HG02759 (cell line): ENCODE measurements at regions not wholly inside any gene's neighbourhood (a gene's known extent, or its start where the extent isn't known, plus 50 kb on each side); places are given as distances from the start of the nearest gene placed in this dataset.

ENCODE experiments used
- ATAC-seq: cut with Tn5 transposase; IDR thresholded peaks from one replicate; pipeline ENCODE4 v1.9.1; 2021; ENCODE audit warnings: mild to moderate bottlenecking, moderate library complexity; ENCODE audit not compliant: unreplicated experiment

- ATAC-seq: no peak
Observed at GRCh38 chr14:36465178-36465577, 54.9 kb downstream of the NKX2-1 start.

GRCh38 chr14:36462890-36463289 is 57.1 kb downstream of the NKX2-1 start:
- ATAC-seq: no peak

GRCh38 chr14:36455241-36455627 is 64.8 kb downstream of the NKX2-1 start:
- ATAC-seq: no peak

- no peak for ATAC-seq
Observed at GRCh38 chr14:36454599-36455240, 65.3 kb downstream of the NKX2-1 start.

GRCh38 chr14:36452860-36453259 is 67.2 kb downstream of the NKX2-1 start:
- no peak for ATAC-seq

GRCh38 chr14:36451310-36452065 is 68.5 kb downstream of the NKX2-1 start:
- ATAC-seq: no peak

- no peak for ATAC-seq
Observed at GRCh38 chr14:36450550-36450949, 69.5 kb downstream of the NKX2-1 start.

GRCh38 chr14:36449903-36450302 is 70.1 kb downstream of the NKX2-1 start:
- no peak for ATAC-seq

GRCh38 chr14:36443374-36443773 is 76.7 kb downstream of the NKX2-1 start:
- no peak for ATAC-seq

- no peak for ATAC-seq
Observed at GRCh38 chr14:36442824-36443241, 77.2 kb downstream of the NKX2-1 start.

- no peak for ATAC-seq
Observed at GRCh38 chr14:36441283-36441682, 78.7 kb downstream of the NKX2-1 start.

GRCh38 chr14:36439766-36440165 is 80.3 kb downstream of the NKX2-1 start:
- ATAC-seq: no peak

GRCh38 chr14:36438883-36439282 is 81.1 kb downstream of the NKX2-1 start:
- ATAC-seq: no peak

GRCh38 chr14:36430662-36431084 is 89.4 kb downstream of the NKX2-1 start:
- ATAC-seq: no peak

GRCh38 chr14:36430169-36430568 is 89.9 kb downstream of the NKX2-1 start:
- ATAC-seq: no peak

- no peak for ATAC-seq
Observed at GRCh38 chr14:36429692-36430091, 90.3 kb downstream of the NKX2-1 start.

GRCh38 chr14:36428350-36428749 is 91.7 kb downstream of the NKX2-1 start:
- no peak for ATAC-seq

GRCh38 chr14:36426836-36427235 is 93.2 kb downstream of the NKX2-1 start:
- ATAC-seq: no peak

GRCh38 chr14:36426113-36426512 is 93.9 kb downstream of the NKX2-1 start:
- no peak for ATAC-seq

- no peak for ATAC-seq
Observed at GRCh38 chr14:36424478-36425102, 95.4 kb downstream of the NKX2-1 start.

GRCh38 chr14:36423430-36423829 is 96.6 kb downstream of the NKX2-1 start:
- ATAC-seq: no peak

- ATAC-seq: no peak
Observed at GRCh38 chr14:36420149-36420687, 99.8 kb upstream of the MBIP start.
